B cell (primary cell): ENCODE measurements at regions not wholly inside any gene's neighbourhood (a gene's known extent, or its start where the extent isn't known, plus 50 kb on each side); places are given as distances from the start of the nearest gene placed in this dataset.

Source experiments
- ATAC-seq: fragments of 200-7000 bp; cut with Tn5 transposase; one replicate; pipeline ENCODE4 v1.10.0; 2021; ENCODE audit warnings: low read depth, mild to moderate bottlenecking, moderate number of reproducible peaks, moderate library complexity
- CTCF ChIA-PET: fragments of 350-600 bp; sonication (Branson Sonifier 250); formaldehyde crosslinking; loops from one replicate; lab custom pipeline; 2021; ENCODE audit warnings: antibody characterized with exemption, inconsistent platforms; lab: Charles Lee
- POLR2A ChIA-PET: fragments of 350-600 bp; sonication (Branson Sonifier 250); formaldehyde crosslinking; loops from one replicate; lab custom pipeline; 2021; ENCODE audit warnings: antibody characterized with exemption; lab: Charles Lee
- DNase-seq: peaks from one replicate; pipeline ENCODE4 v3.0.0; 2013
- H2AFZ ChIP-seq: 2 replicates; pipeline ENCODE4 v1.6.1; 2012; ENCODE audit warnings: mild to moderate bottlenecking, low read depth, low read length; ENCODE audit not compliant: insufficient read depth, poor library complexity, severe bottlenecking
- H3K27ac ChIP-seq, 2 donors: 1 replicate in 1 of 2; 2 replicates in 1 of 2; pipeline ENCODE4 v1.5.1; 2012 to 2013; ENCODE audit warnings: low read length in 2 of 2, mild to moderate bottlenecking in 2 of 2, moderate library complexity in 1 of 2
- H3K27me3 ChIP-seq, 4 experiments: fragments of 200-600 bp in 1 of 4; sonication (generic) in 1 of 4; replicated peaks in 1 of 4; 1 replicate in 2 of 4; 2 replicates in 2 of 4; pipeline versions ENCODE4 v1.6.1 to v1.7.0; 2013 to 2016; ENCODE audit warnings: low read length in 3 of 4, mild to moderate bottlenecking in 2 of 4, mixed read lengths in 1 of 4, moderate library complexity in 1 of 4; ENCODE audit not compliant: insufficient read depth in 4 of 4, control insufficient read depth in 3 of 4; ENCODE audit errors: control extremely low read depth in 1 of 4
- H3K36me3 ChIP-seq, 2 experiments: replicated peaks in 1 of 2; 1 replicate in 1 of 2; 2 replicates in 1 of 2; pipeline versions ENCODE4 v1.6.1 to v1.7.1; 2013; ENCODE audit warnings: low read length in 1 of 2; ENCODE audit not compliant: insufficient read depth in 2 of 2, control insufficient read depth in 1 of 2; ENCODE audit errors: control extremely low read depth in 1 of 2, extremely low read depth in 1 of 2
- H3K4me1 ChIP-seq, 2 donors: fragments of 200-600 bp in 1 of 2; sonication (generic) in 1 of 2; 1 replicate in 1 of 2; 2 replicates in 1 of 2; pipeline versions ENCODE4 v1.5.1 to v1.6.1; 2013 to 2017; ENCODE audit warnings: low read length in 2 of 2; ENCODE audit not compliant: control insufficient read depth in 2 of 2, insufficient read depth in 2 of 2
- H3K4me2 ChIP-seq: replicated peaks from 2 replicates; pipeline ENCODE3; 2012; ENCODE audit warnings: mild to moderate bottlenecking, low read depth, low read length; ENCODE audit not compliant: poor library complexity, severe bottlenecking
- H3K4me3 ChIP-seq, 5 experiments: fragments of 200-600 bp in 1 of 5; sonication (generic) in 1 of 5; 1 replicate in 3 of 5; 2 replicates in 2 of 5; pipeline versions ENCODE4 v1.5.1 to v1.7.0; 2011 to 2016; ENCODE audit warnings: low read length in 4 of 5, mild to moderate bottlenecking in 4 of 5, low read depth in 2 of 5, control low read depth in 1 of 5, moderate library complexity in 1 of 5; ENCODE audit not compliant: insufficient read depth in 1 of 5; ENCODE audit errors: control extremely low read depth in 1 of 5, extremely low read depth in 1 of 5
- H3K79me2 ChIP-seq: fragments of 200-600 bp; sonication (generic); one replicate; pipeline ENCODE4 v1.6.0; 2016; ENCODE audit warnings: low read length; ENCODE audit not compliant: control insufficient read depth, insufficient read depth
- H3K9ac ChIP-seq: fragments of 200-600 bp; sonication (generic); 2 replicates; pipeline ENCODE4 v1.6.1; 2017; ENCODE audit warnings: mild to moderate bottlenecking, low read length, moderate library complexity
- H3K9me3 ChIP-seq, 3 donors: one replicate each; pipeline versions ENCODE4 v1.6.1 to v1.7.1; 2013; ENCODE audit warnings: low read length in 2 of 3; ENCODE audit not compliant: control insufficient read depth in 2 of 3, insufficient read depth in 1 of 3; ENCODE audit errors: control extremely low read depth in 1 of 3
- H4K20me1 ChIP-seq: 2 replicates; pipeline ENCODE4 v1.6.0; 2012; ENCODE audit warnings: mild to moderate bottlenecking, low read length; ENCODE audit not compliant: insufficient read depth, control insufficient read depth, poor library complexity, severe bottlenecking
- H3K27ac Mint-ChIP-seq: one replicate; pipeline ENCODE4 v1.8.0; 2021; ENCODE audit warnings: mixed read lengths
- H3K27me3 Mint-ChIP-seq: one replicate; pipeline ENCODE4 v1.8.0; 2021; ENCODE audit warnings: mixed read lengths
- H3K4me1 Mint-ChIP-seq: one replicate; pipeline ENCODE4 v1.8.0; 2021; ENCODE audit warnings: mixed read lengths
- H3K4me3 Mint-ChIP-seq: one replicate; pipeline ENCODE4 v1.8.0; 2021; ENCODE audit warnings: mixed read lengths
- H3K9me3 Mint-ChIP-seq: one replicate; pipeline ENCODE4 v1.8.0; 2022; ENCODE audit warnings: mixed read lengths; ENCODE audit not compliant: insufficient read depth
- CTCF ChIP-seq: fragments of 200-600 bp; IDR thresholded peaks from one replicate; pipeline ENCODE4 v1.8.0; 2022; ENCODE audit warnings: antibody characterized with exemption, mild to moderate bottlenecking
- EZH2 ChIP-seq: IDR thresholded peaks from 2 replicates; pipeline ENCODE4 v1.6.1; 2012; ENCODE audit warnings: borderline replicate concordance, low read depth, mild to moderate bottlenecking, moderate library complexity, low read length; ENCODE audit not compliant: insufficient read depth, poor library complexity, severe bottlenecking
- WGBS: methylation state at CpG from one replicate; pipeline ENCODE4 v1.1.5; 2013; ENCODE audit warnings: missing lambda C conversion rate; ENCODE audit not compliant: insufficient coverage; 5-methylcytosine and 5-hydroxymethylcytosine counted together
- intact Hi-C: fragments of 100-400 bp; cut with micrococcal nuclease; formaldehyde crosslinking; loops from one replicate; pipeline ENCODE4 v1.10.0; 2022

DNA sequence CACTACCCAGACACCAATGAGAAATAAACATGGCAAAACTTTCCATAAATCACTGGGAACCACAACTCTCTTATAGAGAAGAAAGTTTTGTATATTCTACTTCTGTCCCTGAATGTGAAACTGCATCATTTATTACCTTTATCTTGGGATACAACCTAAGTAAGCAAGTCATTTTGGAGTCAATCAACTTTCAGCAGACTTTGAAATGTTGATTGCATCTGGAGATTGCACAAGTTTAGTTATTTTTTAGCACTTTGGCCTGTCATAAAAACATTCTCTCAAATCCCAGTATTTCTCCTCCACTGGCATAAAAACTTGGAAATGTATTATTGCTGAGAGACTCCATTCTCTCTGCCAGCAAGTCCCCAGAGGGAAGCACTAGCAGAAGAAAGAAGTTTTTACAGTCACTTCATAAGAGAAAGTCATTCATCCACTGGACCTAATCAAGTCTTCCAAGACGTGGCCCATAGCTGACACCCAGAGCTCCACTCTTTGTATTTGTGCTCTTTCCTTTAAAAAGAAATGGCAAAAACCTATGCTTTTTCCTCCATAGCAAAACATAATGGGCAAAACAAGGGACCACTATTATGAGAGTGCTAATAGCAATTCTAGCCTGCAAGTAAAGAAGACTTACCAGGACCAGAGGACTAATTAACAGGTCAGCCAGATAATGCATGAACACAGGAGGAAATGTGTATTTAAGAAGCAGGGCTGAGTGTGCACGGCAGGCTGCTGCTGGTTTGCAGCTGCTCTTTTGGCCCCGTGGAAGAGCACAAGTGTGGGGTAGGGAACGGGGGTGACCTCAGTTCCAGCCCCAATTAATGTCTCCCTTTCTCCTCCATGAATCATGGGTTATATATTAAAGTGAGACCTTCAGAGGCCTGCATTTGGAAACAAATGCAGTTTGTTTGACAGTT lies 171.5 kb downstream of the INO80D start:
- no peaks in the 10 kb centered on the region for H3K36me3 ChIP-seq
- H3K9me3 Mint-ChIP-seq: no peaks in the 10 kb centered on the region
- no peak for ATAC-seq
- H3K9ac ChIP-seq: no peak overlapping the region
- no peak overlapping the region for H3K4me3 ChIP-seq
- POLR2A ChIA-PET: no interaction called here
- H4K20me1 ChIP-seq: no peaks in the 10 kb centered on the region
- H3K27ac Mint-ChIP-seq: no peak overlapping the region
- H3K4me2 ChIP-seq: no peak overlapping the region
- intact Hi-C loops: no loop called here
- H3K27me3 Mint-ChIP-seq: peaks cover 14% of the 10 kb centered on the region
- 100% methylated on average over 1 of the region's 4 CpGs for WGBS
- H2AFZ ChIP-seq: no peak overlapping the region
- TF ChIP-seq EZH2 (no peak), CTCF (no peak)
- CTCF ChIA-PET: interaction anchor here (0.6 kb wide), 1 partner anchor 9 kb away, joined by 3 read pairs; no protein-coding TSS in a partner anchor
- H3K4me1 ChIP-seq: no peaks in the 10 kb centered on the region
- H3K9me3 ChIP-seq: no peaks in the 10 kb centered on the region
- H3K4me1 Mint-ChIP-seq: peaks cover 2% of the 10 kb centered on the region
- H3K4me3 Mint-ChIP-seq: no peak overlapping the region
- H3K27me3 ChIP-seq: peaks cover 0 to 2% (median 0%) of the 10 kb centered on the region in 4 experiments
- H3K79me2 ChIP-seq: no peaks in the 10 kb centered on the region
- no peak for DNase-seq
- no peak overlapping the region for H3K27ac ChIP-seq

DNA sequence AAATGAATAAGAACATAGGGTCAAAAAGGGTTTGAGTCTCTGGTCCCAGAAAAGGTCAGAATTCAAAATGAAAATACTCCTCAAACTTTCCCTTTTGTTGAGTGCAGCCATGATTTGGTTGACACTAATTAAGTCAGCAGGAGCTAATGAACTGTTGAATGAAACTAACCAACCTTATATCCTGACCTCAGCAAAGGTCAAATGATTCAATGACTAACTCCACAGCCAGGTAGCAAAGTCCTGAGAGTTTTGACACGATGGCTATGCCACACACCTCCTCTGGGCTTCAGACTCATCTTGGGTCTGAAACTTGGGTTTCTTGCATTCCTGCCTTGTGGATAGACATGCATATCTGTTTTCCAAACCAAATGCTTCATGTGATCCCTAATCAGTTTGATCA lies 172.3 kb downstream of the INO80D start:
- 60% methylated on average over 1 of the region's 1 CpG for whole genome bisulfite sequencing
- CTCF ChIA-PET: no interaction called here
- H3K4me1 ChIP-seq: no peaks in the 10 kb centered on the region
- no peak overlapping the region for H3K27ac ChIP-seq
- no peak overlapping the region for H3K9ac ChIP-seq
- intact Hi-C loops: no loop called here
- H3K27ac Mint-ChIP-seq: no peak overlapping the region
- no peak for TF ChIP-seq EZH2
- TF ChIP-seq CTCF: no peak
- no peak for ATAC-seq
- H3K79me2 ChIP-seq: no peaks in the 10 kb centered on the region
- H3K4me2 ChIP-seq: no peak overlapping the region
- peaks cover 22% of the 10 kb centered on the region for H3K27me3 Mint-ChIP-seq
- no peaks in the 10 kb centered on the region for H4K20me1 ChIP-seq
- POLR2A ChIA-PET: no interaction called here
- no peaks in the 10 kb centered on the region for H3K36me3 ChIP-seq
- no peak for DNase-seq
- H3K4me1 Mint-ChIP-seq: peaks cover 2% of the 10 kb centered on the region
- no peaks in the 10 kb centered on the region for H3K9me3 ChIP-seq
- H3K4me3 ChIP-seq: no peak overlapping the region
- peaks cover 0 to 2% (median 0%) of the 10 kb centered on the region in 4 experiments for H3K27me3 ChIP-seq
- H3K9me3 Mint-ChIP-seq: no peaks in the 10 kb centered on the region
- H3K4me3 Mint-ChIP-seq: no peak overlapping the region
- H2AFZ ChIP-seq: no peak overlapping the region
